ENCODE measurements at regions not wholly inside any gene's neighbourhood (a gene's known extent, or its start where the extent isn't known, plus 50 kb on each side); places are given as distances from the start of the nearest gene placed in this dataset.

- Histone ChIP-seq H3K4me2 (ENCODE audit: unreplicated experiment) (no peak overlapping the region), H4K20me1 (ENCODE audit: insufficient read depth) (no peaks in the 10 kb centered on the region), H3F3A (ENCODE audit: insufficient read depth) (no peaks in the 10 kb centered on the region), H2AFZ (no peak overlapping the region), H3K4me3 (no peak overlapping the region), H3K27me3 (replicated peaks; ENCODE audit: insufficient read depth) (no peaks in the 10 kb centered on the region), H3K27ac (no peak overlapping the region), H3K9ac (no peak overlapping the region), H3K9me3 (ENCODE audit: low read depth) (no peaks in the 10 kb centered on the region), H3K9me2 (ENCODE audit: insufficient read depth) (no peaks in the 10 kb centered on the region), H3K36me3 (ENCODE audit: low read depth) (no peaks in the 10 kb centered on the region), H3K4me1 (ENCODE audit: insufficient read depth) (peaks cover 9% of the 10 kb centered on the region; the same call in 1 of the 2 replicates), H3K79me2 (ENCODE audit: insufficient read depth) (no peaks in the 10 kb centered on the region)
- TF ChIP-seq EZH2phosphoT487 (IDR thresholded peaks at IDR 0.05; ENCODE audit: insufficient read depth, low read depth), result no peak
- no peak for TF ChIP-seq EZH2 (IDR thresholded peaks at IDR 0.05; ENCODE audit: insufficient read depth, poor library complexity, severe bottlenecking)
- DNase-seq, result no peak
- in situ Hi-C loops (cut with MboI), result no loop called here
These were observed 104.2 kb downstream of the ATP6V1G3 start for GRCh38 chr1:198436276-198436675.

GRCh38 chr1:198435056-198435455 lies 105.4 kb downstream of the ATP6V1G3 start:
- Histone ChIP-seq H3K9me3 (ENCODE audit: low read depth) (no peaks in the 10 kb centered on the region), H3F3A (ENCODE audit: insufficient read depth) (no peaks in the 10 kb centered on the region), H2AFZ (no peak overlapping the region), H3K36me3 (ENCODE audit: low read depth) (no peaks in the 10 kb centered on the region), H3K79me2 (ENCODE audit: insufficient read depth) (no peaks in the 10 kb centered on the region), H3K9ac (no peak overlapping the region), H3K4me3 (no peak overlapping the region), H3K4me2 (ENCODE audit: unreplicated experiment) (no peak overlapping the region), H3K9me2 (ENCODE audit: insufficient read depth) (no peaks in the 10 kb centered on the region), H3K27ac (no peak overlapping the region), H3K4me1 (ENCODE audit: insufficient read depth) (peaks cover 9% of the 10 kb centered on the region; the same call in 1 of the 2 replicates), H3K27me3 (replicated peaks; ENCODE audit: insufficient read depth) (no peaks in the 10 kb centered on the region), H4K20me1 (ENCODE audit: insufficient read depth) (no peaks in the 10 kb centered on the region)
- no peak for DNase-seq
- no peak for TF ChIP-seq EZH2phosphoT487 (IDR thresholded peaks at IDR 0.05; ENCODE audit: insufficient read depth, low read depth)
- TF ChIP-seq EZH2 (IDR thresholded peaks at IDR 0.05; ENCODE audit: insufficient read depth, poor library complexity, severe bottlenecking), result no peak
- in situ Hi-C loops (cut with MboI), result no loop called here

DNA sequence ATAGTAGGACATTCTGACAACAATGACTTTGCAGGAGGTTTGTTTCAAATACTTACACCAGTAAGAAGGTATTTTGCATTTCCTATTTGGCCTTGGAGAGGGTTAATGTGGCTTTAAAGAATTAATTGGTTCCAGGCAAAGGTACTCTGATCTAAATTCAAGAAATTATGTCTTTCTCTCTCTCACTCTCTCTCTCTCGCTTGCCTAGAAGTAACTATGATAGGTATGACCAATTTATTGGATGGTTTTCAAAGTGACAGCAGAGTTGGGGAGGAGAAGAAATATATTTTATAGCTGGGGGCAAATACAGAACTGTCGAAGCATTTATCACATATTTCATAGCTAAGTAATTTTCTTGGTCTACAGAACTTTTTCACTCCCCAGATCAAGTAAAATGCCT lies 116.0 kb downstream of the ATP6V1G3 start:
- no peaks in the 10 kb centered on the region for H3K27me3 ChIP-seq (replicated peaks; ENCODE audit: insufficient read depth)
- H3K9me3 ChIP-seq (ENCODE audit: low read depth), result no peaks in the 10 kb centered on the region
- H3K4me2 ChIP-seq (ENCODE audit: unreplicated experiment), result no peak overlapping the region
- no peak overlapping the region for H3K9ac ChIP-seq
- no peak overlapping the region for H3K27ac ChIP-seq
- TF ChIP-seq EZH2 (IDR thresholded peaks at IDR 0.05; ENCODE audit: insufficient read depth, poor library complexity, severe bottlenecking) (no peak), EZH2phosphoT487 (IDR thresholded peaks at IDR 0.05; ENCODE audit: insufficient read depth, low read depth) (no peak)
- no peaks in the 10 kb centered on the region for H3K36me3 ChIP-seq (ENCODE audit: low read depth)
- DNase-seq, result no peak
- 27 to 29% methylated on average over 2 of the region's 2 CpGs for WGBS, 2 experiments (ENCODE audit: low coverage in 1 of 2, low lambda C conversion rate in 2 of 2, missing lambda C conversion rate in 2 of 2)
- H2AFZ ChIP-seq, result peak overlapping the region; percentile 40; the same call in 1 of the 2 replicates
- no peaks in the 10 kb centered on the region for H3K79me2 ChIP-seq (ENCODE audit: insufficient read depth)
- no peaks in the 10 kb centered on the region for H4K20me1 ChIP-seq (ENCODE audit: insufficient read depth)
- no peaks in the 10 kb centered on the region for H3F3A ChIP-seq (ENCODE audit: insufficient read depth)
- H3K4me3 ChIP-seq, result no peak overlapping the region
- no peaks in the 10 kb centered on the region for H3K4me1 ChIP-seq (ENCODE audit: insufficient read depth)
- in situ Hi-C loops (cut with MboI), result no loop called here
- no peaks in the 10 kb centered on the region for H3K9me2 ChIP-seq (ENCODE audit: insufficient read depth)

DNA sequence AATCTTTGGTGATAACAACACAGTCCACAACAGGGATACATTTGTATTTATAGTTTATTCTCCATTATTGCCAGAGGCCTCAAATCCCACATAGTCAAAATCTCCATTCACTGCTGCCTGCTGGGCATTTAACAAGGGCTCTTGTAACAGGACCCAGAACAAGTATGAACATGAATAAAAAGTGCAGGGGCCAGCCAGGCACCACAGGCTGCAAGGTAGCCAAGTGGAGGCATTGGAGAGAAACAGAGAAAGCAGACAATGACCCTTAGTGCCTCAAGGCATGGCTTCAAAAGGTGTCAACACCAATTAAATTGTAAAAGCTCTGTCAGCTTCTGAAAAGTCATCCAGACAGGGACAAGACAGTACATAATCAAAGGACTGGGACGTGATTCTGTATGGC lies 116.8 kb downstream of the ATP6V1G3 start:
- no peak for DNase-seq
- no peak overlapping the region for H3K9ac ChIP-seq
- H4K20me1 ChIP-seq (ENCODE audit: insufficient read depth), result no peaks in the 10 kb centered on the region
- TF ChIP-seq EZH2 (IDR thresholded peaks at IDR 0.05; ENCODE audit: insufficient read depth, poor library complexity, severe bottlenecking), result no peak
- no peak for TF ChIP-seq EZH2phosphoT487 (IDR thresholded peaks at IDR 0.05; ENCODE audit: insufficient read depth, low read depth)
- no peaks in the 10 kb centered on the region for H3K36me3 ChIP-seq (ENCODE audit: low read depth)
- no peaks in the 10 kb centered on the region for H3K27me3 ChIP-seq (replicated peaks; ENCODE audit: insufficient read depth)
- H3K79me2 ChIP-seq (ENCODE audit: insufficient read depth), result no peaks in the 10 kb centered on the region
- H3K27ac ChIP-seq, result no peak overlapping the region
- no peaks in the 10 kb centered on the region for H3K9me3 ChIP-seq (ENCODE audit: low read depth)
- in situ Hi-C loops (cut with MboI), result no loop called here
- H2AFZ ChIP-seq, result 0 out of 2 replicates have a peak overlapping the region, but pooled peaks have one; percentile 53
- no peak overlapping the region for H3K4me2 ChIP-seq (ENCODE audit: unreplicated experiment)
- H3K4me3 ChIP-seq, result no peak overlapping the region
- no peaks in the 10 kb centered on the region for H3K4me1 ChIP-seq (ENCODE audit: insufficient read depth)
- no peaks in the 10 kb centered on the region for H3F3A ChIP-seq (ENCODE audit: insufficient read depth)
- WGBS, 2 experiments (ENCODE audit: low coverage in 1 of 2, low lambda C conversion rate in 2 of 2, missing lambda C conversion rate in 2 of 2), result 48 to 52% methylated on average over 1 of the region's 1 CpG
- H3K9me2 ChIP-seq (ENCODE audit: insufficient read depth), result no peaks in the 10 kb centered on the region

DNA sequence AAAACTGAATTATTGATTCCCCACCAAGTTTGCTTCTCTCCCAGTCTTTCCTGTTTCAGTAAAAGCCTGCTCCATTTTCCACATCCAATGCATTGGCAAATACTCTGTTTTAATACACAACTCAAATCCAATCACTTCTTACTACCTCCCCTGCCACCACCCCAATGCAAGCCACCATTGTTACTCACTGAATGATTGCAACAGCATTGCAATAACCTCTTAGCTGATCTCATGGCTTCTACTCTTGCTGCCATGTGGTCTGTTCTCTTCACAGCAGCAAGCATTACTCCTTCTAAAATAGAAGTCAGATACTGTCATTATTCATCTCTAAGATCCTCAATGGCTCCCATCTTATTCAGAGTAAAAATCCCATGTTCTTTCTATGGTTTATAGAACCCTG lies 123.4 kb downstream of the ATP6V1G3 start:
- in situ Hi-C loops (cut with MboI), result no loop called here
- no peak overlapping the region for H3K9ac ChIP-seq

More for the DNA sequence above, 123.4 kb downstream of the ATP6V1G3 start:
- Histone ChIP-seq H3K4me2 (ENCODE audit: unreplicated experiment) (no peak overlapping the region), H3K27me3 (replicated peaks; ENCODE audit: insufficient read depth) (no peaks in the 10 kb centered on the region), H3K9me2 (ENCODE audit: insufficient read depth) (no peaks in the 10 kb centered on the region), H3K4me3 (no peak overlapping the region), H4K20me1 (ENCODE audit: insufficient read depth) (no peaks in the 10 kb centered on the region), H3K9me3 (ENCODE audit: low read depth) (no peaks in the 10 kb centered on the region), H2AFZ (peak overlapping the region; percentile 20), H3K4me1 (ENCODE audit: insufficient read depth) (peaks cover 12% of the 10 kb centered on the region; the same call in 1 of the 2 replicates), H3K36me3 (ENCODE audit: low read depth) (no peaks in the 10 kb centered on the region), H3K27ac (no peak overlapping the region), H3F3A (ENCODE audit: insufficient read depth) (0 out of 2 replicates have a peak, but pooled peaks cover 4% of the 10 kb centered on the region), H3K79me2 (ENCODE audit: insufficient read depth) (no peaks in the 10 kb centered on the region)
- TF ChIP-seq EZH2phosphoT487 (IDR thresholded peaks at IDR 0.05; ENCODE audit: insufficient read depth, low read depth) (no peak), EZH2 (IDR thresholded peaks at IDR 0.05; ENCODE audit: insufficient read depth, poor library complexity, severe bottlenecking) (no peak)
- peak; percentile 62 for DNase-seq
